Retinal pigment epithelial cell (primary cell): ENCODE measurements at regions not wholly inside any gene's neighbourhood (a gene's known extent, or its start where the extent isn't known, plus 50 kb on each side); places are given as distances from the start of the nearest gene placed in this dataset.

Experiments used
- DNase-seq: peaks from one replicate; pipeline ENCODE4 v3.0.0-alpha.2; 2010; ENCODE audit warnings: low read depth
- H3K4me3 ChIP-seq: 2 replicates; pipeline ENCODE4 v1.5.1; 2011; ENCODE audit warnings: mild to moderate bottlenecking, low read length, control low read depth, moderate library complexity
- TF ChIP-seq, protein P1 (sequence below): conservative IDR thresholded peaks from 2 replicates; pipeline ENCODE4 v1.5.1; 2011; ENCODE audit warnings: low read depth, low read length, control low read depth, inconsistent platforms

DNA sequence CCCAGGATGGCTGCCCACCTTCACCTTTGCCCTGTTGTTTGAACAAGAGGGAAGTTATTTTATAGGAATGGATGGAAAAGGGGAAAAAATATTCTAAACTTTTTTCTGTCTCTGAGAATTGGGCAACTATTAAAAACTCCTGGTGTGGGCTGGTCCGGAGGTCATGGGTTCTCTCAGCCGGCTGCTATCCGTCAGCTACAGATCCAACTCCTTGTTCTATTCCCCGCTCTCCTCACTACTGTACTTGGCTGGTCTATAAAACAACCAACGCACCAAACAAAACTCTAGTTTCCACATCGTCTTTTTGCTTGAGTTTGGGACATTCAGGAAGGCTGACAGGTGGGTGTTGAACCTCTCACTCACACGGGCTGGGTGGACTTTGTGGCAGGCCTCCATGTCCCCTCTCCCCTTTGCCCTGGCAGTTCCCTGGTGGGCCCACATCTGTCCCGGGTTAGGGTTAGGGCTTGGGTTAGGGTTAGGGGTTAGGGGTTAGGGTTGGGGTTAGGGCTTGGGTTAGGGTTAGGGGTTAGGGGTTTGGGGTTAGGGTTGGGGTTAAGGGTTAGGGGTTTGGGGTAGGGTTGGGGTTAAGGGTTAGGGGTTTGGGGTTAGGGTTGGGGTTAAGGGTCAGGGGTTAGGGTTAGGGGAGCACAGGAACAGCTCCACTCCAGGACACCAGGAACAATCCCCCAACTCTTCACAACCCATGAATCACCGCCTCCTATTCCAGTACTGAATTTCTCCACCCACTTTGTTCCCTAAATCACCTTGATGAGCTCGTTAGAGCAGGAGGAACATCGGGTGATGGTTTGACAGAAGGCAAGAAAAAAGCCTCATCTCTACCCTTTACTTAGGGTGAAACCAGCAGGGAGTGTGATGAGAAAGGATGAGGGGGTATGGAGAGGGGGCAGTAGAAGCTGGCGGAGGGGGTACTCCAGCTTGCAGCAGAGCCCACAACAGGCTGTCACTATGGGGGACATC lies 302.1 kb upstream of the IRX4 start:
- TF ChIP-seq, protein P1, sequence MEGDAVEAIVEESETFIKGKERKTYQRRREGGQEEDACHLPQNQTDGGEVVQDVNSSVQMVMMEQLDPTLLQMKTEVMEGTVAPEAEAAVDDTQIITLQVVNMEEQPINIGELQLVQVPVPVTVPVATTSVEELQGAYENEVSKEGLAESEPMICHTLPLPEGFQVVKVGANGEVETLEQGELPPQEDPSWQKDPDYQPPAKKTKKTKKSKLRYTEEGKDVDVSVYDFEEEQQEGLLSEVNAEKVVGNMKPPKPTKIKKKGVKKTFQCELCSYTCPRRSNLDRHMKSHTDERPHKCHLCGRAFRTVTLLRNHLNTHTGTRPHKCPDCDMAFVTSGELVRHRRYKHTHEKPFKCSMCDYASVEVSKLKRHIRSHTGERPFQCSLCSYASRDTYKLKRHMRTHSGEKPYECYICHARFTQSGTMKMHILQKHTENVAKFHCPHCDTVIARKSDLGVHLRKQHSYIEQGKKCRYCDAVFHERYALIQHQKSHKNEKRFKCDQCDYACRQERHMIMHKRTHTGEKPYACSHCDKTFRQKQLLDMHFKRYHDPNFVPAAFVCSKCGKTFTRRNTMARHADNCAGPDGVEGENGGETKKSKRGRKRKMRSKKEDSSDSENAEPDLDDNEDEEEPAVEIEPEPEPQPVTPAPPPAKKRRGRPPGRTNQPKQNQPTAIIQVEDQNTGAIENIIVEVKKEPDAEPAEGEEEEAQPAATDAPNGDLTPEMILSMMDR = no peak
- no peak overlapping the region for H3K4me3 ChIP-seq
- no peak for DNase-seq

DNA sequence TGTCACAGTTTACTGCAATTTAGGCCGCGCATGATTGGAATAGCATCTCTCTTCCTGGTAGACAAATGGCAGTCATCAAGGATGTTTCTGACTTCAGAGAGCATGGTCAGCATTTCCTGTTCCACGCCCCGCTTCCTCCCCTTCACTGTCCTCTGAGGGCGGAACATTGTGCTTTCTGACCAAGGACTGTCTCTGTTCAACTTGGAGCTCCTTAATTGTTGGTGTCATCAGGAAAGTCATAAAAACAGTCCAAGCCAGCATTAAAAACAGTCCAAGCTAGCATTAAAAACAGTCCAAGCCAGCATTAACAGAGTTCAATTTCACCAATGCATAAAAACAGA lies 301.3 kb upstream of the IRX4 start:
- no peak overlapping the region for H3K4me3 ChIP-seq
- TF ChIP-seq, protein P1 = no peak
- no peak for DNase-seq

DNA sequence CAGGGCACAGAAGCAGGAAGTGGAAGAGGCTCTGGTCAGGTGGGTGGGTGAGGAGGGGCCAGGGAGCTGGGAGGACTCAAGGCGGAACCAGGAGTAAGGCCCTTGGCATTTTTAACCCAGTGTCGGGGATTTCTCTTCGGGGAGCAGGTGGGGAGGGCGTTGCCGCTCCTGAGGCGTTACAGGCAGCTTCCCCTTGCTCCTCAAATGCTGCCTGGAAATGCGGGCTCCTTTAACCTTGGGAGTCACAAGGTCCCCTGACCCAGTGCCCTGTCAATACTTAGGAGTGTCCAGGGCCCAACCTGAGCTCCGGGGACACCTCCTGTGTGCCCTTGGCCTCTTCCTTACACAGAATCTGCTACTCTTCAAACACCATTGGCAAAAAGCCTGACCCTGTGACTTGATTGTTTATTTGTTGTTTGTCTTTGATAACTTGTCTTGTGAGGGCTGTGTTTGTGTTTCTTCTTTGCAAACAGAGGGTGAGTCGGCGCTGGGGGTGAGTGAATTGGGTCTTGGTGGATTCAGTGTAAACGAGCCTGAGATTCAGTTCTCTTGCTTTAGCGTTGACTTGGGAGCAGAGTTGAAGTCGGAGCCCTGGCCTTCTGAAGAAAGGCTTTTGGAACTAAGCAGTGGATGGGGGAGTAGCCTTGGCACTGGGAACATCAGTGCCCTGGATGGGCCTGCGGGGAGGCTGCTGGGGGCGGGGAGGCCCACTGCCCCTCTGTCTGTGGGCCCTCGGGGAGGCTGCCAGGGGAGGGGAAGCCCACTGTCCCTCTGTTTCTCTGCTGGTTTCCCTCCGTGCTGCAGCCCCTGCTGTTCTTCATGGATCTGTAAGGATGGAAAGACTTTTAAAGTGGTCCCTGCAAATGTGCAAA lies 300.7 kb upstream of the IRX4 start:
- H3K4me3 ChIP-seq = no peak overlapping the region
- TF ChIP-seq, protein P1 = no peak
- DNase-seq = no peak

DNA sequence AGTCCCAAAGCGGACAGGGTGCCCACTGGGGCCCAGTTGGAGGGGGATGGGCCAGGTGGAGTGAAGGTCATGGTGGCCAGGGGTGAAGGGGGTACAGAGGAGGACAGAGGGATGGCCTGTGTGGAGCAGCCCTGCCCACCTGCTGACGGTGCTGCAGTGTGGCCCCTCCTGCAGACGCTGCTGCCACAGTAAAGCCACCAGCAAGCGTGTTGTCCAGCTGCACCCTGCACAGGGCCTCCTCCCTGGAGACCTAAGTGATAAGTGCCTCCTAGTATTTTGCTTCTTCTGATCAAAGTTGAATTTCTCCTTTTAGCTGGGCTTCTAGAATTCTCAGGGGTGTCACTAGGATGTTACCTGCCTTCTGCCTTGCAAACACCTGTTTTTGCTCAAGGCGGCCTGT lies 299.3 kb upstream of the IRX4 start:
- TF ChIP-seq, protein P1 = no peak
- no peak overlapping the region for H3K4me3 ChIP-seq
- no peak for DNase-seq

DNA sequence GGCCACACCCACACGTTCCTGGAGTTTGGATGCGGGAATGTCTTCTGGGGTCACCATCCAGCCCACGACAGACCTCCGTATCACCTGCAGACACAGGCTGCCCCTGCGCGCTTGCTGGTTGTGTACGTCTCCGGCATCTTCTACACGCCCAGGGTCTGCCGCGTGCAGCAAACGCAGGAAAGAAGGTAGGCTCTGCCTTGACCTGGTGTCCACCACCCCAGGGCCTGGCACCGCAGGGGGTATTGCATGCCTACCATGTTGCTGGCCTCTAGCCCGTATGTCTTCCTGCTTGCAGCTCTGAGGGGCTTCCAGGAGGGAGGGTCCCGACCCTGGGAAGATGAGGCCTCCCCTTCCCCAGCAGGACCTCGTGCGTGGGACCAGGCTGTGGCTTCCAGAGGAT lies 298.8 kb upstream of the IRX4 start:
- H3K4me3 ChIP-seq = no peak overlapping the region
- DNase-seq = no peak
- TF ChIP-seq, protein P1 = no peak

DNA sequence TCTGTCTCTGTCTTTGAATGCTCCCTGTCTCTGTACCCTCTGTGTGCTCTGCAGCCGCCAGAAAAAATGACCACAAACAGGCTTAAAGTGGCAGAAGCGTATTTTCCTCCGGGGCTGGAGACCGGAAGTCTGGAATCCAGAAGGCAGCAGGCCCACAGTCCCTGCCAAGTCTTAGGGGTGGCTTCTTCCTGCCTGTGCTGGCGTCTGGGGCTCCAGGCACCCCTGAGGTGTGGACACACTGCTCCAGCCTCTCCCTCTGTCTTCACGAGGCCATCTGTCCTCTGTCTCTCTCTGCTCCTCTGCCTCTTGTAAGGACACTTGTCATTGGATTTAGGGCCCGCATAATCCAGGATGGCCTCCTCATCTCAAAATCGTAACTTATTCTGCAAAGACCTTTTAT lies 298.4 kb upstream of the IRX4 start:
- H3K4me3 ChIP-seq = no peak overlapping the region
- TF ChIP-seq, protein P1 = no peak
- DNase-seq = no peak

DNA sequence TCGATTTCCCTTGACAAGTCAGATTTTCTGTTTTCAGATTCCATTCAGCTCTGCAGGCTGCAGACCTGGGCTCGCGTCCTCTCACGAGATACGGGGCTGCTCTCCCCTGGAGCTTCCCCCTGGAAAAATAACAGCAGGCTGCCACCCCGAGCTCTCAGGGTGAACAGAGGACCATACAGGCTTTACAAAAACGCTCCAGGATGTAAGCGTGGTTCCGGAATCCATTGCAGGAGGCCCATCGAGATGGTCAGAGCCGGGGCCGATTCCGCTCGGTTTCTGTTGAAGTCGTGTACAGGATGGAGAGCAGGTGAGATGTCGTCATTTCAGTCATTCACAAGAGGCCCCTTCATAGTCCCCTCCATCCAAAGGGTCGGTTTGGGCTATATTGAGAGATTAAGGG lies 297.7 kb upstream of the IRX4 start:
- DNase-seq = no peak
- TF ChIP-seq, protein P1 = no peak

More for the DNA sequence above, 297.7 kb upstream of the IRX4 start:
- H3K4me3 ChIP-seq = no peak overlapping the region
